A549 (cell line): ENCODE measurements at regions not wholly inside any gene's neighbourhood (a gene's known extent, or its start where the extent isn't known, plus 50 kb on each side); places are given as distances from the start of the nearest gene placed in this dataset.
A peak's percentile ranks its signal among the peaks of the same experiment; 100 is the strongest.

Source experiments
- ATAC-seq, 2 experiments: fragments of 200-7000 bp in 1 of 2; fragments of >200 bp in 1 of 2; cut with Nextera tagmentation in 1 of 2; cut with Tn5 transposase in 1 of 2; 3 replicates each; pipeline versions ENCODE4 v1.8.0 to v1.9.1; 2018 to 2020; ENCODE audit warnings: mild to moderate bottlenecking in 1 of 2, moderate library complexity in 1 of 2
- CTCF ChIA-PET: fragments of 300-600 bp; sonication (Branson Sonifier 250); formaldehyde crosslinking; extraction: SDS; loops from one replicate; lab custom pipeline; 2021; ENCODE audit warnings: antibody characterized with exemption, inconsistent platforms; lab: Yijun Ruan, JAX
- POLR2A ChIA-PET: fragments of 350-600 bp; formaldehyde crosslinking; extraction: SDS; loops from one replicate; lab custom pipeline; 2021; ENCODE audit warnings: antibody characterized with exemption, inconsistent platforms; lab: Yijun Ruan, JAX
- DNase-seq, 2 experiments: peaks; one replicate each; pipeline versions ENCODE4 v3.0.0 to v3.0.0-alpha.2; 2011 to 2016; ENCODE audit warnings: low read depth in 1 of 2, low spot score in 1 of 2
- FAIRE-seq: peaks from 2 replicates; lab custom pipeline; 2011; peaks lifted over from hg19 to GRCh38; lab: Jason Lieb, UNC
- H3K27ac ChIP-seq, 2 experiments: fragments of >200 bp; sonication (Bioruptor Twin); formaldehyde crosslinking; 3 replicates each; pipeline ENCODE4 v1.5.1; 2016 to 2017
- H3K4me1 ChIP-seq: fragments of >200 bp; sonication (Bioruptor Twin); formaldehyde crosslinking; 3 replicates; pipeline ENCODE4 v1.6.1; 2016
- H3K4me2 ChIP-seq: fragments of >200 bp; sonication (Bioruptor Twin); formaldehyde crosslinking; 3 replicates; pipeline ENCODE4 v1.6.1; 2016
- H3K4me3 ChIP-seq: fragments of >200 bp; sonication (Bioruptor Twin); formaldehyde crosslinking; 3 replicates; pipeline ENCODE4 v1.5.1; 2016
- H3K9me3 ChIP-seq: fragments of >200 bp; sonication (Bioruptor Twin); formaldehyde crosslinking; 3 replicates; pipeline ENCODE4 v1.6.1; 2016
- BCL3 ChIP-seq: fragments of >200 bp; sonication (Bioruptor Twin); formaldehyde crosslinking; IDR thresholded peaks from 3 replicates; pipeline ENCODE4 v1.6.1; 2016
- CBX2 ChIP-seq: fragments of 200-600 bp; sonication (generic); IDR thresholded peaks from 2 replicates; pipeline ENCODE4 v1.6.1; 2016; ENCODE audit warnings: low read depth, mild to moderate bottlenecking, borderline replicate concordance
- CHD2 ChIP-seq: fragments of 150-350 bp; IDR thresholded peaks from 2 replicates; pipeline ENCODE4 v1.6.1; 2014; ENCODE audit warnings: low read length; ENCODE audit not compliant: partially characterized antibody
- CHD4 ChIP-seq: fragments of 200-600 bp; sonication (generic); IDR thresholded peaks from 2 replicates; pipeline ENCODE4 v1.6.1; 2016; ENCODE audit warnings: antibody characterized with exemption, mild to moderate bottlenecking, borderline replicate concordance
- ELK1 ChIP-seq: fragments of 150-350 bp; IDR thresholded peaks from 2 replicates; pipeline ENCODE4 v1.6.1; 2014; ENCODE audit warnings: low read depth, mild to moderate bottlenecking, low read length
- EP300 ChIP-seq, 2 experiments: fragments of >200 bp; sonication (Bioruptor Twin); formaldehyde crosslinking; IDR thresholded peaks; 2 replicates in 1 of 2; 3 replicates in 1 of 2; pipeline ENCODE4 v1.6.1; 2016 to 2017
- FOSB ChIP-seq: fragments of 250-450 bp; sonication (Bioruptor Pico); IDR thresholded peaks from 2 replicates; pipeline ENCODE4 v1.5.0; 2020; ENCODE audit warnings: mild to moderate bottlenecking, moderate library complexity
- FOXS1 ChIP-seq: fragments of 250-450 bp; sonication (Bioruptor Pico); IDR thresholded peaks from 2 replicates; pipeline ENCODE4 v1.5.0; 2020; ENCODE audit warnings: mild to moderate bottlenecking, moderate library complexity
- HEYL ChIP-seq: fragments of 250-450 bp; sonication (Bioruptor Pico); IDR thresholded peaks from 2 replicates; pipeline ENCODE4 v1.8.0; 2021; ENCODE audit warnings: mild to moderate bottlenecking, moderate library complexity
- HOXA7 ChIP-seq: fragments of 250-450 bp; sonication (Bioruptor Pico); IDR thresholded peaks from 2 replicates; pipeline ENCODE4 v1.5.0; 2020; ENCODE audit warnings: mild to moderate bottlenecking, moderate library complexity
- HOXB13 ChIP-seq: fragments of 250-450 bp; sonication (Bioruptor Pico); IDR thresholded peaks from 2 replicates; pipeline ENCODE4 v1.5.0; 2020; ENCODE audit warnings: low read depth, mild to moderate bottlenecking, moderate library complexity
- HOXB5 ChIP-seq: fragments of 250-450 bp; sonication (Bioruptor Pico); IDR thresholded peaks from 2 replicates; pipeline ENCODE4 v1.5.0; 2020; ENCODE audit warnings: mild to moderate bottlenecking, moderate library complexity
- MAX ChIP-seq: IDR thresholded peaks from 2 replicates; pipeline ENCODE4 v1.6.1; 2012
- MAZ ChIP-seq: fragments of 150-350 bp; IDR thresholded peaks from 2 replicates; pipeline ENCODE4 v1.6.1; 2014; ENCODE audit warnings: antibody characterized with exemption, low read depth, low read length, borderline replicate concordance
- MYC ChIP-seq: IDR thresholded peaks from 2 replicates; pipeline ENCODE4 v1.6.1; 2012; ENCODE audit warnings: mild to moderate bottlenecking, inconsistent platforms, low read length, improper control_type of control experiment, borderline replicate concordance
- NFE2L2 ChIP-seq: fragments of 150-350 bp; conservative IDR thresholded peaks from 2 replicates; pipeline ENCODE4 v1.6.1; 2014; ENCODE audit warnings: low read length
- NR3C1 ChIP-seq: fragments of >200 bp; sonication (Bioruptor Twin); formaldehyde crosslinking; IDR thresholded peaks from 3 replicates; pipeline ENCODE4 v1.6.1; 2017
- POLR2A ChIP-seq: IDR thresholded peaks from 2 replicates; pipeline ENCODE4 v1.6.1; 2012; ENCODE audit warnings: mild to moderate bottlenecking, low read length
- POLR2AphosphoS2 ChIP-seq: conservative IDR thresholded peaks from 2 replicates; pipeline ENCODE4 v1.6.1; 2012; ENCODE audit warnings: low read length, improper control_type of control experiment, inconsistent platforms
- RAD21 ChIP-seq, 2 experiments: fragments of >200 bp in 1 of 2; sonication (Bioruptor Twin) in 1 of 2; formaldehyde crosslinking in 1 of 2; IDR thresholded peaks in 1 of 2; conservative IDR thresholded peaks in 1 of 2; 2 replicates in 1 of 2; 3 replicates in 1 of 2; pipeline ENCODE4 v1.6.1; 2012 to 2018; ENCODE audit warnings: inconsistent platforms in 1 of 2
- RARB ChIP-seq: fragments of 250-450 bp; sonication (Bioruptor Pico); IDR thresholded peaks from 2 replicates; pipeline ENCODE4 v1.8.0; 2021; ENCODE audit warnings: mild to moderate bottlenecking, moderate library complexity
- RCOR1 ChIP-seq: fragments of 150-350 bp; IDR thresholded peaks from 2 replicates; pipeline ENCODE4 v1.6.1; 2014; ENCODE audit warnings: antibody characterized with exemption, low read length, low read depth
- REST ChIP-seq: fragments of 200-600 bp; sonication (generic); IDR thresholded peaks from 2 replicates; pipeline ENCODE4 v1.6.1; 2016; ENCODE audit warnings: antibody characterized with exemption, mild to moderate bottlenecking, moderate library complexity
- SREBF2 ChIP-seq: fragments of 450-650 bp; IDR thresholded peaks from 2 replicates; pipeline ENCODE4 v1.6.1; 2014; ENCODE audit warnings: mild to moderate bottlenecking, moderate library complexity
- TFCP2L1 ChIP-seq: fragments of 250-450 bp; sonication (Bioruptor Pico); IDR thresholded peaks from 2 replicates; pipeline ENCODE4 v1.5.0; 2021; ENCODE audit warnings: mild to moderate bottlenecking
- WGBS: methylation state at CpG from one replicate; pipeline ENCODE4 v1.1.6; 2017; ENCODE audit errors: missing lambda C conversion rate; 5-methylcytosine and 5-hydroxymethylcytosine counted together
- TF ChIP-seq, protein P1 (sequence below): fragments of 250-450 bp; sonication (Bioruptor Pico); IDR thresholded peaks from 2 replicates; pipeline ENCODE4 v1.5.0; 2020; ENCODE audit warnings: low read depth, mild to moderate bottlenecking, moderate library complexity

- H3K4me3 ChIP-seq = no peak overlapping the region
- ATAC-seq (peak; percentile 68 to 80; a peak in 4 of 6 replicates), FAIRE-seq (no peak), DNase-seq (peak in 1 of 2 experiments; percentile 52)
- no peaks in the 10 kb centered on the region for H3K4me1 ChIP-seq
- WGBS = 0% methylated on average over 4 of the region's 4 CpGs
- H3K4me2 ChIP-seq = no peak overlapping the region
- POLR2A ChIA-PET = no interaction called here
- CTCF ChIA-PET = interaction anchor here (0.7 to 1.3 kb wide), 4 partner anchors 63 to 674 kb away, joined by 3 to 4 read pairs (median 4); no protein-coding TSS in a partner anchor
- H3K9me3 ChIP-seq = no peaks in the 10 kb centered on the region
- H3K27ac ChIP-seq = no peak overlapping the region
- TF ChIP-seq RAD21 (conservative IDR thresholded peaks at IDR 0.05 in 1 of 2, IDR thresholded peaks at IDR 0.05 in 1 of 2) = peak; percentile 35 to 50; a peak in 3 of 5 replicates
- no peak for TF ChIP-seq BCL3
Measured at GRCh38 chr20:21640556-21640955, 64.9 kb upstream of the PAX1 start.

DNA sequence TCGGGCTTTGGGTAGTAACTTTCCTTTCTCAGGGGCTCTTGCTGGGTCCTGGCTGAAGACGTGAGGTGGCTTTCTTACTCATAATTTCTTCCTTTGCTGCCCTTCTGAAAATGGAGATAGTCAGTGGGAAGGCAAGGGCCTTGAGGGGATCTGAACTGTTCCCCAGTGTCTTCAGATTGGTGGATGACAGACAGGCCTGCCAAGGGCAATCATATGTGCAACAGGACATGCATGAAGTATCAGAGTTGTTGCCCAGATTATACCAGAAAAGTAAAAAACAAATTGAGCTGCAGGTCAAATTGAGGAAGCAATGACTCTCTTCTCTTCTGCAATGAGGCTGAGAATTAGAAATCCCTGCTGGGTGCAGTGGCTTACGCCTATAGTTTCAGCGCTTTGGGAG lies 71.6 kb upstream of the PAX1 start:
- H3K4me3 ChIP-seq = no peak overlapping the region
- WGBS = 28% methylated on average over 4 of the region's 4 CpGs
- ChIA-PET POLR2A (no interaction called here), CTCF (interaction anchor here (1.0 kb wide), 1 partner anchor 86 kb away, joined by 4 read pairs; no protein-coding TSS in a partner anchor)
- FAIRE-seq (no peak), ATAC-seq (no peak), DNase-seq (no peak)
- H3K4me2 ChIP-seq = no peak overlapping the region
- H3K27ac ChIP-seq = no peak overlapping the region
- no peak for TF ChIP-seq SREBF2
- TF ChIP-seq POLR2AphosphoS2 = no peak
- TF ChIP-seq RCOR1 = no peak
- TF ChIP-seq BCL3 = no peak
- no peak for TF ChIP-seq HOXB13 (CRISPR knock-in tag)
- no peak for TF ChIP-seq RARB
- TF ChIP-seq HEYL (CRISPR knock-in tag) = no peak
- no peak for TF ChIP-seq MYC
- no peak for TF ChIP-seq HOXB5 (CRISPR knock-in tag)
- TF ChIP-seq NR3C1 = no peak
- TF ChIP-seq, protein P1, sequence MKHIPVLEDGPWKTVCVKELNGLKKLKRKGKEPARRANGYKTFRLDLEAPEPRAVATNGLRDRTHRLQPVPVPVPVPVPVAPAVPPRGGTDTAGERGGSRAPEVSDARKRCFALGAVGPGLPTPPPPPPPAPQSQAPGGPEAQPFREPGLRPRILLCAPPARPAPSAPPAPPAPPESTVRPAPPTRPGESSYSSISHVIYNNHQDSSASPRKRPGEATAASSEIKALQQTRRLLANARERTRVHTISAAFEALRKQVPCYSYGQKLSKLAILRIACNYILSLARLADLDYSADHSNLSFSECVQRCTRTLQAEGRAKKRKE (CRISPR knock-in tag) = no peak
- TF ChIP-seq EP300 (IDR thresholded peaks at IDR 0.05) = no peak
- no peak for TF ChIP-seq REST
- TF ChIP-seq FOXS1 (CRISPR knock-in tag) = no peak
- no peak for TF ChIP-seq TFCP2L1 (CRISPR knock-in tag)
- no peak for TF ChIP-seq NFE2L2
- H3K9me3 ChIP-seq = no peaks in the 10 kb centered on the region
- no peaks in the 10 kb centered on the region for H3K4me1 ChIP-seq

DNA sequence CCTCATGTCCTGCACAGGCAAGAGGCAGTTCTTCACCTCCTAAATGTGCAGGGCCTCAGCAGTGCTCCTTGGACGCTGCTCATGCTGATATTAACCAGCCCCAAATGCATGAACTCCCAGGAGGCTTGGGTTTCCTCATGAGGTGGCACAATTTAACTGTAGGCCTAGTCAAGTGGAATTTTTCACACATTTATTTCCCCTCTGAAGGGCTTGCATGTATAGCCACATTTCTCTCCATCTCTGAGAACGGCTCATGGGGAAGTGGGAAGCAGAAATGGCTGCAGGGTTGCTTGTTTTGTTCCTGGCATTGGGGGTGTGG lies 72.8 kb upstream of the PAX1 start:
- ChIA-PET POLR2A (no interaction called here), CTCF (interaction anchor here (1.3 kb wide), 1 partner anchor 18 kb away, joined by 5 read pairs; no protein-coding TSS in a partner anchor)
- H3K4me1 ChIP-seq = no peaks in the 10 kb centered on the region
- no peak for ATAC-seq
- H3K4me3 ChIP-seq = no peak overlapping the region
- 5% methylated on average over 2 of the region's 2 CpGs for WGBS
- no peak overlapping the region for H3K4me2 ChIP-seq
- TF ChIP-seq CHD4 = no peak
- no peak for TF ChIP-seq CBX2
- TF ChIP-seq MAX = no peak
- TF ChIP-seq CHD2 = no peak
- TF ChIP-seq HOXB13 (CRISPR knock-in tag) = no peak
- TF ChIP-seq POLR2A = no peak
- no peak for TF ChIP-seq HEYL (CRISPR knock-in tag)
- TF ChIP-seq MAZ = no peak
- no peak for TF ChIP-seq HOXA7 (CRISPR knock-in tag)
- no peak for TF ChIP-seq ELK1
- no peak for TF ChIP-seq FOSB (CRISPR knock-in tag)
- TF ChIP-seq, all 56 proteins: peak for 0
- FAIRE-seq = no peak
- DNase-seq = no peak
- H3K27ac ChIP-seq = no peak overlapping the region
- H3K9me3 ChIP-seq = no peaks in the 10 kb centered on the region
